WTC11 (cell line): ENCODE measurements at regions not wholly inside any gene's neighbourhood (a gene's known extent, or its start where the extent isn't known, plus 50 kb on each side); places are given as distances from the start of the nearest gene placed in this dataset.
A peak's percentile ranks its signal among the peaks of the same experiment; 100 is the strongest.

Experiments used
- ATAC-seq: fragments of 200-7000 bp; cut with Tn5 transposase; 2 replicates; pipeline ENCODE4 v1.10.0; 2021; ENCODE audit warnings: mild to moderate bottlenecking, moderate library complexity
- CTCF ChIA-PET: fragments of 300-600 bp; sonication (Branson Sonifier 250); formaldehyde crosslinking; loops from one replicate; lab custom pipeline; 2021; ENCODE audit warnings: antibody characterized with exemption; lab: Charles Lee
- POLR2A ChIA-PET: fragments of 350-600 bp; sonication (Branson Sonifier 250); formaldehyde crosslinking; loops from one replicate; lab custom pipeline; 2021; ENCODE audit warnings: antibody characterized with exemption; lab: Charles Lee
- DNase-seq: peaks from one replicate; pipeline ENCODE4 v3.0.0; 2021; ENCODE audit warnings: low spot score
- H3K27ac Mint-ChIP-seq: 2 replicates; pipeline ENCODE4 v1.8.0; 2021; ENCODE audit warnings: mixed read lengths
- H3K27me3 Mint-ChIP-seq: 2 replicates; pipeline ENCODE4 v1.8.0; 2021; ENCODE audit warnings: low read depth, mild to moderate bottlenecking, moderate library complexity, mixed read lengths
- H3K36me3 Mint-ChIP-seq: 2 replicates; pipeline ENCODE4 v1.8.0; 2021; ENCODE audit warnings: mixed read lengths
- H3K4me1 Mint-ChIP-seq: 2 replicates; pipeline ENCODE4 v1.8.0; 2022; ENCODE audit warnings: mixed read lengths
- H3K4me3 Mint-ChIP-seq: 2 replicates; pipeline ENCODE4 v1.8.0; 2021; ENCODE audit warnings: mild to moderate bottlenecking, moderate library complexity, mixed read lengths
- H3K9me3 Mint-ChIP-seq: 2 replicates; pipeline ENCODE4 v1.8.0; 2021; ENCODE audit warnings: mixed read lengths
- ATF1 ChIP-seq: sonication (generic); formaldehyde crosslinking; IDR thresholded peaks from 2 replicates; pipeline ENCODE4 v1.8.1; 2023; ENCODE audit warnings: mild to moderate bottlenecking, moderate library complexity, missing genetic modification reagents
- CREB1 ChIP-seq: sonication (generic); formaldehyde crosslinking; IDR thresholded peaks from 2 replicates; pipeline ENCODE4 v1.8.0; 2023; ENCODE audit warnings: mild to moderate bottlenecking, missing genetic modification reagents
- E2F4 ChIP-seq: sonication (generic); formaldehyde crosslinking; IDR thresholded peaks from 2 replicates; pipeline ENCODE4 v1.8.1; 2022; ENCODE audit warnings: low read depth, mild to moderate bottlenecking, moderate library complexity, missing genetic modification reagents, borderline replicate concordance
- ERG ChIP-seq: fragments of 250-450 bp; sonication (Bioruptor Pico); IDR thresholded peaks from 2 replicates; pipeline ENCODE4 v1.8.0; 2021; ENCODE audit warnings: mild to moderate bottlenecking
- ETV6 ChIP-seq: sonication (generic); formaldehyde crosslinking; IDR thresholded peaks from 2 replicates; pipeline ENCODE4 v1.8.1; 2022; ENCODE audit warnings: mild to moderate bottlenecking, missing genetic modification reagents
- IRF2 ChIP-seq: sonication (generic); formaldehyde crosslinking; IDR thresholded peaks from 2 replicates; pipeline ENCODE4 v1.8.0; 2022; ENCODE audit warnings: low read depth, missing genetic modification reagents, borderline replicate concordance
- NFATC4 ChIP-seq: fragments of 250-450 bp; sonication (Bioruptor Pico); IDR thresholded peaks from 2 replicates; pipeline ENCODE4 v1.9.0; 2021; ENCODE audit warnings: mild to moderate bottlenecking
- SMAD4 ChIP-seq: sonication (generic); formaldehyde crosslinking; IDR thresholded peaks from 2 replicates; pipeline ENCODE4 v1.8.0; 2022; ENCODE audit warnings: mild to moderate bottlenecking, missing genetic modification reagents
- TEAD1 ChIP-seq: sonication (generic); formaldehyde crosslinking; IDR thresholded peaks from 2 replicates; pipeline ENCODE4 v1.8.0; 2022; ENCODE audit warnings: mild to moderate bottlenecking, missing genetic modification reagents
- ZBTB21 ChIP-seq: sonication (generic); formaldehyde crosslinking; IDR thresholded peaks from 2 replicates; pipeline ENCODE4 v1.8.1; 2023; ENCODE audit warnings: mild to moderate bottlenecking, missing genetic modification reagents, borderline replicate concordance
- ZMAT4 ChIP-seq: fragments of 250-450 bp; sonication (Bioruptor Pico); IDR thresholded peaks from 2 replicates; pipeline ENCODE4 v1.9.0; 2021; ENCODE audit warnings: mild to moderate bottlenecking
- ZNF232 ChIP-seq: sonication (generic); formaldehyde crosslinking; IDR thresholded peaks from 2 replicates; pipeline ENCODE4 v1.8.0; 2022; ENCODE audit warnings: mild to moderate bottlenecking, missing genetic modification reagents
- ZNF317 ChIP-seq: sonication (generic); formaldehyde crosslinking; IDR thresholded peaks from 2 replicates; pipeline ENCODE4 v1.8.1; 2023; ENCODE audit warnings: low read depth, mild to moderate bottlenecking, moderate library complexity, missing genetic modification reagents, borderline replicate concordance
- ZNF425 ChIP-seq: fragments of 250-450 bp; sonication (Bioruptor Pico); conservative IDR thresholded peaks from 2 replicates; pipeline ENCODE4 v1.9.0; 2021; ENCODE audit warnings: mild to moderate bottlenecking
- ZNF671 ChIP-seq: fragments of 250-450 bp; sonication (Bioruptor Pico); IDR thresholded peaks from 2 replicates; pipeline ENCODE4 v1.8.0; 2021; ENCODE audit warnings: mild to moderate bottlenecking
- ZSCAN18 ChIP-seq: fragments of 250-450 bp; sonication (Bioruptor Pico); IDR thresholded peaks from 2 replicates; pipeline ENCODE4 v2.1.2; 2022; ENCODE audit warnings: mild to moderate bottlenecking, moderate library complexity
- TF ChIP-seq, protein P1 (sequence below): sonication (generic); formaldehyde crosslinking; IDR thresholded peaks from 2 replicates; pipeline ENCODE4 v1.8.0; 2022; ENCODE audit warnings: mild to moderate bottlenecking, missing genetic modification reagents
- TF ChIP-seq, protein P2 (sequence below): sonication (generic); formaldehyde crosslinking; IDR thresholded peaks from 2 replicates; pipeline ENCODE4 v1.8.1; 2022; ENCODE audit warnings: low read depth, missing genetic modification reagents, borderline replicate concordance
- TF ChIP-seq, protein P3 (sequence below): sonication (generic); formaldehyde crosslinking; IDR thresholded peaks from 2 replicates; pipeline ENCODE4 v1.8.1; 2022; ENCODE audit warnings: mild to moderate bottlenecking, moderate library complexity, missing genetic modification reagents

DNA sequence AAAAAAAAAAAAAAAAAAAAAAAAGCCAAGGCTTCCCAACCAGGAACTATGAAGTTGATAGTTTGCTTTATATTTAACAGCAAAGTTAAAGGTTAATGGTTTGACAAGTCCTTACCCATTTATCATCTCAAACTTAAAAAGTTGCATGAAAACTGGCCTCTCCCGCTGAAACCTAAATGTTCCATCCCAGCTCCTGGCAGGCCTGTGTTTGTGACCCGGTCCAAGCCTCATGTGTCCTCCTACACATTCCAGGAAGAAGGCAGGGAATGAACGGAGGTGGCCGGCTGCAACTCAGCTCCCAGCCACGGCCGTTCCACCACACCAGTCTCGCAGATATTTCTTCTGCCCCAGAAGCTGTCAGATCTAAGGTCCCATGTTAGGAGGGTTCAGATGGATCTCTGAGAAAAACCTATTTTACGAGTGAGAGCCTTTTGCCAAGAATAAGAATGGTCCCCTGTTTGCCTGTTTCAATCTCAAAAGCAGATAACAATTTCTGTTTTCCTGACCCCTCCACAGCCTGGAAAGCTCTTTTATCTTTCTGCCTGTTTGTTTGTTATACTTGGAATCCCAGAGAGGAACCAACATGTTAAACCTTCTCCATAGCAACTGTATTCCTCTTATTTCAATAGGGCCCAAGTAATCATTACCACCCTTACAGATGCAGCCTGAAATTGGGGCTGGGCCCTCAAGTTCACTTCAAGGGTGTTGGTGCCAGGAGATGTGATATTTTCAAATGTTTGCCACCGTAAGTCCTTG is 56.5 kb downstream of the KCTD12 start:
- TF ChIP-seq, protein P1, sequence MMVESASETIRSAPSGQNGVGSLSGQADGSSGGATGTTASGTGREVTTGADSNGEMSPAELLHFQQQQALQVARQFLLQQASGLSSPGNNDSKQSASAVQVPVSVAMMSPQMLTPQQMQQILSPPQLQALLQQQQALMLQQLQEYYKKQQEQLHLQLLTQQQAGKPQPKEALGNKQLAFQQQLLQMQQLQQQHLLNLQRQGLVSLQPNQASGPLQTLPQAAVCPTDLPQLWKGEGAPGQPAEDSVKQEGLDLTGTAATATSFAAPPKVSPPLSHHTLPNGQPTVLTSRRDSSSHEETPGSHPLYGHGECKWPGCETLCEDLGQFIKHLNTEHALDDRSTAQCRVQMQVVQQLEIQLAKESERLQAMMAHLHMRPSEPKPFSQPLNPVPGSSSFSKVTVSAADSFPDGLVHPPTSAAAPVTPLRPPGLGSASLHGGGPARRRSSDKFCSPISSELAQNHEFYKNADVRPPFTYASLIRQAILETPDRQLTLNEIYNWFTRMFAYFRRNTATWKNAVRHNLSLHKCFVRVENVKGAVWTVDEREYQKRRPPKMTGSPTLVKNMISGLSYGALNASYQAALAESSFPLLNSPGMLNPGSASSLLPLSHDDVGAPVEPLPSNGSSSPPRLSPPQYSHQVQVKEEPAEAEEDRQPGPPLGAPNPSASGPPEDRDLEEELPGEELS (CRISPR knock-in tag): no peak
- TF ChIP-seq IRF2 (no peak), CREB1 (CRISPR knock-in tag) (no peak), ZNF317 (CRISPR knock-in tag) (no peak), ZNF425 (CRISPR knock-in tag) (no peak), ZSCAN18 (CRISPR knock-in tag) (no peak), ZBTB21 (CRISPR knock-in tag) (no peak), TEAD1 (no peak), ATF1 (CRISPR knock-in tag) (no peak), SMAD4 (CRISPR knock-in tag) (no peak), NFATC4 (CRISPR knock-in tag) (no peak), ETV6 (no peak), ZMAT4 (CRISPR knock-in tag) (no peak), ERG (CRISPR knock-in tag) (no peak), ZNF232 (no peak), ZNF671 (CRISPR knock-in tag) (no peak), E2F4 (no peak)
- TF ChIP-seq, protein P2, sequence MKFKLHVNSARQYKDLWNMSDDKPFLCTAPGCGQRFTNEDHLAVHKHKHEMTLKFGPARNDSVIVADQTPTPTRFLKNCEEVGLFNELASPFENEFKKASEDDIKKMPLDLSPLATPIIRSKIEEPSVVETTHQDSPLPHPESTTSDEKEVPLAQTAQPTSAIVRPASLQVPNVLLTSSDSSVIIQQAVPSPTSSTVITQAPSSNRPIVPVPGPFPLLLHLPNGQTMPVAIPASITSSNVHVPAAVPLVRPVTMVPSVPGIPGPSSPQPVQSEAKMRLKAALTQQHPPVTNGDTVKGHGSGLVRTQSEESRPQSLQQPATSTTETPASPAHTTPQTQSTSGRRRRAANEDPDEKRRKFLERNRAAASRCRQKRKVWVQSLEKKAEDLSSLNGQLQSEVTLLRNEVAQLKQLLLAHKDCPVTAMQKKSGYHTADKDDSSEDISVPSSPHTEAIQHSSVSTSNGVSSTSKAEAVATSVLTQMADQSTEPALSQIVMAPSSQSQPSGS (CRISPR knock-in tag): no peak
- TF ChIP-seq, protein P3, sequence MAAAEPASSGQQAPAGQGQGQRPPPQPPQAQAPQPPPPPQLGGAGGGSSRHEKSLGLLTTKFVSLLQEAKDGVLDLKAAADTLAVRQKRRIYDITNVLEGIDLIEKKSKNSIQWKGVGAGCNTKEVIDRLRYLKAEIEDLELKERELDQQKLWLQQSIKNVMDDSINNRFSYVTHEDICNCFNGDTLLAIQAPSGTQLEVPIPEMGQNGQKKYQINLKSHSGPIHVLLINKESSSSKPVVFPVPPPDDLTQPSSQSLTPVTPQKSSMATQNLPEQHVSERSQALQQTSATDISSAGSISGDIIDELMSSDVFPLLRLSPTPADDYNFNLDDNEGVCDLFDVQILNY (CRISPR knock-in tag): no peak
- DNase-seq (no peak), ATAC-seq (peak; percentile 53)
- Mint-ChIP-seq H3K36me3 (peaks cover 2% of the 10 kb centered on the region; the same call in 1 of the 2 replicates), H3K27me3 (no peaks in the 10 kb centered on the region), H3K4me1 (peaks cover 8% of the 10 kb centered on the region; the same call in 1 of the 2 replicates), H3K4me3 (no peak overlapping the region), H3K9me3 (peaks cover 3% of the 10 kb centered on the region), H3K27ac (no peak overlapping the region)
- CTCF ChIA-PET: interaction anchor here (1.2 kb wide), 1 partner anchor 55 kb away, joined by 4 read pairs; no protein-coding TSS in a partner anchor
- POLR2A ChIA-PET: no interaction called here
